GM18517 (cell line): ENCODE measurements at regions not wholly inside any gene's neighbourhood (a gene's known extent, or its start where the extent isn't known, plus 50 kb on each side); places are given as distances from the start of the nearest gene placed in this dataset.
"Not testable (repeated sequence)": the region's sequence is repeated elsewhere in the genome, so short reads cannot be mapped to it uniquely, and the experiment has no call there.

Experiments
- ATAC-seq: cut with Tn5 transposase; IDR thresholded peaks from one replicate; pipeline ENCODE4 v1.9.1; 2021; ENCODE audit warnings: mild to moderate bottlenecking, moderate library complexity; ENCODE audit not compliant: unreplicated experiment

- ATAC-seq, result no peak
These were observed 185.0 kb upstream of the ANKRD28 start for GRCh38 chr3:15982667-15983196.

- no peak for ATAC-seq
These were observed 185.5 kb upstream of the ANKRD28 start for GRCh38 chr3:15983232-15983631.

- no peak for ATAC-seq
These were observed 185.9 kb upstream of the ANKRD28 start for GRCh38 chr3:15983693-15984092.

GRCh38 chr3:15989419-15989818, 185.1 kb upstream of the GALNT15 start:
- no peak for ATAC-seq

- not testable (repeated sequence) for ATAC-seq
These were observed 180.8 kb upstream of the GALNT15 start for GRCh38 chr3:15993660-15994059.

- ATAC-seq, result not testable (repeated sequence)
These were observed 178.0 kb upstream of the GALNT15 start for GRCh38 chr3:15996496-15996895.

GRCh38 chr3:15997274-15997943, 177.1 kb upstream of the GALNT15 start:
- ATAC-seq, result peak; percentile 61

- no peak for ATAC-seq
These were observed 175.6 kb upstream of the GALNT15 start for GRCh38 chr3:15998911-15999310.

- ATAC-seq, result no peak
These were observed 169.7 kb upstream of the GALNT15 start for GRCh38 chr3:16004812-16005211.

GRCh38 chr3:16011376-16011775, 163.1 kb upstream of the GALNT15 start:
- no peak for ATAC-seq

GRCh38 chr3:16012086-16012485, 162.4 kb upstream of the GALNT15 start:
- ATAC-seq, result no peak

- ATAC-seq, result no peak
These were observed 160.9 kb upstream of the GALNT15 start for GRCh38 chr3:16013568-16013967.

- not testable (repeated sequence) for ATAC-seq
These were observed 152.7 kb upstream of the GALNT15 start for GRCh38 chr3:16021801-16022200.

- ATAC-seq, result not testable (repeated sequence)
These were observed 150.6 kb upstream of the GALNT15 start for GRCh38 chr3:16023881-16024280.

GRCh38 chr3:16024548-16024947, 149.9 kb upstream of the GALNT15 start:
- ATAC-seq, result no peak

GRCh38 chr3:16026753-16027152, 147.7 kb upstream of the GALNT15 start:
- no peak for ATAC-seq

GRCh38 chr3:16028604-16029003, 145.9 kb upstream of the GALNT15 start:
- no peak for ATAC-seq

GRCh38 chr3:16030342-16030741, 144.1 kb upstream of the GALNT15 start:
- no peak for ATAC-seq

GRCh38 chr3:16031434-16031833, 143.0 kb upstream of the GALNT15 start:
- no peak for ATAC-seq

GRCh38 chr3:16033889-16034687, 140.4 kb upstream of the GALNT15 start:
- no peak for ATAC-seq

GRCh38 chr3:16040991-16041390, 133.5 kb upstream of the GALNT15 start:
- no peak for ATAC-seq
